HG03342 (cell line): ENCODE measurements at regions not wholly inside any gene's neighbourhood (a gene's known extent, or its start where the extent isn't known, plus 50 kb on each side); places are given as distances from the start of the nearest gene placed in this dataset.

Experiments used
- ATAC-seq: cut with Tn5 transposase; IDR thresholded peaks from one replicate; pipeline ENCODE4 v1.9.1; 2021; ENCODE audit warnings: mild to moderate bottlenecking, moderate library complexity; ENCODE audit not compliant: unreplicated experiment

DNA sequence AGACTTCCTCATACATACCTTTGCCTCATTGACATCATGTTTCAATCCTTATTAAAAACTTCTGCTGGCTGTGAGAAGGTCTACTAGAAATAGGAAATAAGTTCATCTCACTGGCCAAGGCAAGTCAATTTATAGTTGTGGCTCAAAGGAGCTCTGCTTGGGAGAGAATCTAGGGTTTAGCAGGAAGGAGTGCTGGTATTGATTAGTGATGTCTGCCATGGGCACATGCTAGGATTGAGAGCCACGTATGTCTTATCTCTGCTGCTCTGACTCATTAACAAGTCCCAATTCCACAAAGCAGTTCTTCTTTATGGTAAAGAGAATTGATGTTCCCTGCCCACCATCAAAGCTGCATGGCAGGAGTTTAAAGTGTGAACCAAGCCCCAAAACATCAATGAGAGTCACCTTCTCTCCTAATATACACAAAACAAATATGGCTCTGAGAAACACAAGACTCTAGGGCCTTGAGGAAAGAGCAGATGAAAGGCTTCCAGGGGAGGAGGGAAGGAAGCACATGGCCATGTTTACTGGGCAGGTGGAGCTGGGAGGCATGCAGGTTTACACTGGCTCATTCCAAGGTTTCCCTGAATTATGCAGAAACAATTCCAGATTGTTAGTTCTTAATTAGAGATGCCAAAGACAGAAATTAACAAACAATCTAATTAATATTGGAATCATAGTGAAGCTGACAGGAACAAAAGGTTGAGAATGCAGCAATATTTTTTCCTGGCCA is 931.9 kb upstream of the TMEM132C start:
- no peak for ATAC-seq

DNA sequence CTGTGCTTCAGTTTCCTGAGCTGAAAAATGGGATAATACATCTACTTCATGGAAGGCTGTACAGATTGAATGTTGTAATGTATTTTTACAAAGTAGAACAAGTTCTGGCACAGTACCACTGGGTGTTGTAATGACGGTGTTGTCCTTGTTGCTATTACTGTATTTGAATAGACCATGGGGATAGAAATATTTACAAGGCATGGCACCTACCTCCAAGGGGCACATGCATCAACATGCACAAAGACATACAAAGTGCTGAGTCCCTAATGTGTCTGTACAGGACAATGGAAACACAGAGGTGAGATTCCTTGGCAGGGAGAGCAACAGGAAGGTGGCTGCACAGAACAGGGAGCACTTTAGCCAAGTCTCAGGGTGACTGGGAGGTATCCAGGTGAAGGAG is 930.6 kb upstream of the TMEM132C start:
- no peak for ATAC-seq

DNA sequence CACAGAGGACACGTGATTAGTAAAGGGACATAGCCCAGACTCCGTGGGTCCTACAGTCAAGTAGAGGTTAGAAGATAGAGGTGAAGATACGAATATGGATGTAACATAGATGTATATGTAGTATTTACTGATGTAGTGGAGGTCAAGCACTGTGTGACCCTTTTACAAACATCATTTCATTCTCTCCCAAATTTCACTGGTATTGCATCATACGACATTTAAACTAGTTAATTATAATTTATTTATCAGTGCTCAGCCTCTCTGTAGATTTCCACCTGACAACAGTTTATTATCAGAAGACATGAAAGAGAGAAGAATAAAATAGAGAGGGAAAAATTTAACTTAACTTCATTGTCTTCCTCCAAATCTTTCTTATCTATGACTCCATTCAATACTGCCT is 927.9 kb upstream of the TMEM132C start:
- ATAC-seq = no peak

DNA sequence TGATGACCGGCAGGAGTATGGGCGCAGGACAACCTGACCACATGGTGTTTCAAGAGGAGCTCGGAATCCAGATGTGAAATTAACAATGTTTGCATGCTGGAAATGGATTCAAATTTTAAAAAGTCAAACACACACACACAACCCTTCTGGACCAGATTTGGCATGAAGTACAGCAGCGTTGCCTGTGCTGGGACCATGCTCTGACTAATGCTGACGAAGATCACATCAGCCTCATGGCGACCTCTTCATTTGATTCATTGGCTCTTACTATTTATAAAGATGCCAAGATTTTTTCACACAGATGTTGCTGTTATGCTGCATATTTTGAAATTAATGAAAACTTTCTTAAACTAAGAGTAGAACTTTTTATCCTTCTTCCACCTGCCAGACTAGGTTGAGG is 926.6 kb upstream of the TMEM132C start:
- no peak for ATAC-seq

DNA sequence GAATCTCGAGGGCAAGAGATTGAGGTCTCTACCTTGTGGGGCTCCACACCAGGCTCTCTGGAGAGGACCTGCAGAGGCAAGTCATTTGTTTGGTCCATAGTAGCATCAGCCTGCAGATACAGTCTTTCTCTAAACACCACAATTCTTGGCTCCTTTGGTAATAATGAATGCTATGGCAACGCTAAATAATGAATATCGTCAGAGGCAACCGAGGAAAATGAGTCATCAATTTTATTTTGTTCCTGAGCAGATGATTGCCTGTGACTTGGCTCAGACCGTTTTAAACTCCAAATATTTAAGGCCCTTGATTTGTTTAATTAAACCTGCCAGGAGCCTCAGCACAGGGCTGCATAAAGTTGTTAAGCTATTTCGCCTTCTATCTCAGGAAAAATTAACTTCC is 924.1 kb upstream of the TMEM132C start:
- ATAC-seq = no peak

DNA sequence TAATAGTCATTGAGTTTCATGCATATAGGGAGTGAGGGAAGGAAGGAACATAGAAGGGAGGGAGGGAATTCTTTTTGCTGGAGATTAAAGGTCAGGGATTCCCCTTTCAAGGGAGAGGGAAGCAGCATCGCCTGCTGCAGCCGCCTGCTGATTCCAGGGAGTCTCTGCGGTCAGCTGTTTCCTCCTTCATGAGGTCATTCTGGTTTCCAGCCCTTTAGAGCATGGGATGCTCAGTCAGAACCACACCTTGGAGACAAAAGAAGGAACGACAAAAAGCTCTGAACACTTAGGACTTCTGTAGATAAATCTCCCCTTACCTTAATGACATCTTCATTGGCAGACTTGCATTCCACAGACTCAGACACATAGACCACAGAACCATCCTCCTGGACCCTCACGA is 923.0 kb upstream of the TMEM132C start:
- ATAC-seq = no peak

DNA sequence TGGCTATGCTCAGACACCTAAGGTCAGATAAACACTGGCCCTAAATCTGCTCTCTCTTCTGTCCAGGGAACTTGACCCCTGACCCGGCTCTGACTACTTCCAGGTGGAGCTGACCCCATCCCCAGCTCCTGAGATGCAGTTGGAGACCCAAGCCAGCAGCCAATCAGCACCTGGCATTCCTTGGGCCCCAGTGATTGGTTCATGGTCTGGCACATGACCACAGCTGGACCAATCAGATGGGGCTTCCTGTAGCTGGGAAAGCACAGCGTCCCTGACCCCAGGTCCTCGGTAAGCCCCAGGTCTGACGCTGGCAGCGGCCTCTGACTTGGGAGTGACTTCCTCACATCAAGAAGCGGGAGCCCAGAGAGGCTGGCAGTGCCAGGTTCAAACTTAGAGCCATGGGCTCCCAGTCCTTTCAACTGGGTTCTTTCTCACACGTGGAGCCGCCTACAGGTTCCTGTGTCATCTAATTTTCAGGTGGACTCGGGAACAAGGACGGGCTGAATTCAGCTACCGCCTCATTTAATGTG is 915.4 kb upstream of the TMEM132C start:
- ATAC-seq = no peak

DNA sequence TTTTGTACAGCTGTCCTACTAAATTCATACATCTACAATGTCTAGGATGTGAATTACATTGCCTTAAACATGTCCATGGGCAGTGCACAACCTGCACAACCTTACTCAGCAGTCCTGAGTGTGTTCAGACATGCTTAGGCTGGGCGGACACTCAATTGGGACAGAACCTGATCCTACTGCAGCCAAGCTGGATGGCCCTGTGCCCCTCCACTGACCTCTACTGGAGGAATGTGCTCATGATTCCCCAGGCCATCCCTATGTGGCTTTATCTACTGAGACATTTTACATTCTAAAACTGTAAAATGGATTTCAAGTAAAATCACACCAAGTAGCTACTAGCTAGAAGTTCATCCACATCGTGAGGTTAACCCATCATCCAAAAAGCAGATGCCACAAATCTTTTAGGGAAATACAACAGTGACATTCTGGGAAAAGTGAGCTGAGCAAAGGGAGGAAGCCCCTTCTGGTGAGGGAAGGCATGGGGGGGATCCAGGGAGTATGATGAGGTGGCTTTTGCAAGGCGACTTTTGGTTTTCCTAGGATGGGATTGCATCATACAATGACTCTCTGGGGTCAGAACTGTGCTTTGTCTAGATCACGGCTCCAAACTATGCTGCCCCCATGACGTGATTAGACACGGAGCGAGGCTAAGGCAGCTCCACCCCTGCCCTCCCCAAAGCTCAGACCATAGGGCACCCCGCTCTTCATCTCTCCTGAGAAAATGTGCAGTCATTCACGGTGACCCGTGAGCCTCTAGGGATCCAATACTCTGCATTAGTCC is 911.7 kb upstream of the TMEM132C start:
- ATAC-seq = no peak

DNA sequence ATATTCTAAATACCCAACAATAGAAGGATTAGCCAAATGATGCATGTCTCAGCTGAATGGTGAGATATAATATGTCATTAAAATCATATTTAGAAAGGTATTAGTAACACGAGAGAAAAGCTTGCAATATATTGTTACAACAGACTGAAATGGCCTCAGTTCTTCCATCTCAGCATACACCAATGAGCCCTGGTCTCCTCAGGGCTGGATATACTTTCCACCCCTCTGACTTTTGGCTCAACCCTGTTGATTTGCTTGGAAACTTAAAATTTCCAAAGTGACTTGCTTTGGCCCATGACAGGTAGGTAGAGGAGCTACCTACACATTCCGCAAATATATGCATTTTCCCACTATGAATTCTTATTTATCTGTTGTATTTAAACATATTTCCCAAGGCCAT is 908.1 kb upstream of the TMEM132C start:
- ATAC-seq = no peak

DNA sequence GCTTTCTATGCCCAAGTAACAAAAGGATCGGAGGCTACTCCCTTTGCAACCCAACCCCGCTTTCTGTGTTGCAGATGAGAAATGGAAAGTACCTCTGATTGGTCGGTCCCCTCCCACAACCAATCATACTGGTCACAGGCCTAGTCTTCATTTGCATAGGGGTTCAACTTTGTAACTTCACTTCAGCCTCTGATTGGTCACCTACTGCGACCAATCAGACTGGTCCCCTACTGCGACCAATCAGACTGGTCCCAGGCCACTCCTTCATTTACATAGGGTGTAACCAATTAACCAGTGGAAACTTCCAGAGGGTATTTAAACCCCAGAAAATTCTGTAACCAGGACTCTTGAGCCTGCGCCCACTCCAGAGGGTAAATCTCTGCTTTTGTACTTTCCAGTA is 906.4 kb upstream of the TMEM132C start:
- no peak for ATAC-seq

DNA sequence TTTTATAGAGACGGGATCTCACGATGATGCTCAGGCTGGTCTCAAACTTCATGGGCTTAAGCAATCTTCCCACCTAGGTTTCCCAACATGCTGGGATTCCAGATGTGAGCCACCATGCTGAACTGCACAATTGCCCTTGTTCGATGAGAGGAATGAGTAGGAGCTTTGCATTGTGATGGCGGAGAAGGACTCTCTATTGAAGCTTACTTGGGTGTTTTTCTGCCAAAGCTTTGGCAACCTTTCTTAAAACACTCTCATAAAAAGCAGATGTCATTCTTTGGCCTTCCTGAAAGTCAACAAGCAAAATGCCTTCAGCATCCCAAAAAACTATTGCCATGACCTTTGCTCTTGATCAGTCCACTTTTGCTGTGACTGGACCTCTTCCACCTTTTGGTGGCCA is 904.8 kb upstream of the TMEM132C start:
- ATAC-seq = no peak

DNA sequence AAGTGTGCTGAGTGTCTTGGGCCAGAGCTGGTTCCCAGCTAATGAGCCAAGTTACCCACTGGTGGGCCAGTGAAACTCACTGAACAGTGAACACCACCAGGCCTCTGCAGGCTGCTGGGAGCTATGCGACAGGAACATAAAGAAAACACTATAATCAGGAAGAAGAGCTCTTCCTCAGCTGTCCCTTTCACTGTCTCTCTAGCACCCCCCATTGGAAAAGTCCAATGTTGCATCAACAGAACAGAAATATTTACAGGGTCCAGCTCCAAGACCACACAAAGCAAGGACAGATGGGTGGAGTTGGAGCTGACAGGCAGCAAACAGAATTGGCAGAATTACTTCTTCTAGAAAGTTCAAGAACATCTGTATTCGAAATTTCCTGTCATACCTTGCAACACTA is 903.6 kb upstream of the TMEM132C start:
- ATAC-seq = no peak

DNA sequence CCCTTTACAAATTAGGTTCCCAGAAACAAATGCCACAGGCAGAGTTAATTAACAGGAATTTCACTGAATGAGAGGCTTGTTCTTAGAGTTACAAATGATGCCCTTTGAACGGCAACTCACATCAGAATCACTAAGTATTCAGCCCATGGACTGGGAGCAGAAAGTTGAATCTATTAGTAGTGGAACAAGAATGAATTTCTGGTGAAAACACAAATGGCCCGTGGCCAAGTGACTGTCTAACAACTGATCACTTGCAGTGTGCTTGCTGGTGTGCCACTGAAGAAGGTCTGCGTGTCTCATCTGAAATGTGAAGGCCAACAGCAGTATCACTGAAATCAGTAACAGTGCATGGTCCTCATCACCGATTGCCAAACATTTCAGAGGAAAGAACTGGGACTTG is 893.4 kb upstream of the TMEM132C start:
- no peak for ATAC-seq

DNA sequence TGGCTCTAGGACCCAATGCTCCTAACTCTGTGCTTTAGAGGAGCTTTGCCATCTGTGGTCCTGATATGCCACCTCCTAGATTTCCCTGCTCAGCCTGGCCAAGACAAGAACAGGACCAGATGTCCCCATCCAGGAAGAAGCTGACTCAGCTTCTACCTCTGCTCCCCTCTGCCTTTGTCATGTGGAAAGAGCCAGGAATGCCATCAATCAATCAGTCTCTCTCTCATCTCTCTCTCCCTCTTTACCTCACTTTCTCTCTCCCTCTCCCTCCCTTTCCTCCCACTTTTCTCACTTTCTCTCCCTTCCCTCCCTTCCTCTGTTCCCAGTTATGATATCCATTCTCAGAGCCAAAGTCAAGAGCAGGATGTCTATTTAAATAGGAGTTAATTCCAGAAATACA is 892.5 kb upstream of the TMEM132C start:
- ATAC-seq = no peak

DNA sequence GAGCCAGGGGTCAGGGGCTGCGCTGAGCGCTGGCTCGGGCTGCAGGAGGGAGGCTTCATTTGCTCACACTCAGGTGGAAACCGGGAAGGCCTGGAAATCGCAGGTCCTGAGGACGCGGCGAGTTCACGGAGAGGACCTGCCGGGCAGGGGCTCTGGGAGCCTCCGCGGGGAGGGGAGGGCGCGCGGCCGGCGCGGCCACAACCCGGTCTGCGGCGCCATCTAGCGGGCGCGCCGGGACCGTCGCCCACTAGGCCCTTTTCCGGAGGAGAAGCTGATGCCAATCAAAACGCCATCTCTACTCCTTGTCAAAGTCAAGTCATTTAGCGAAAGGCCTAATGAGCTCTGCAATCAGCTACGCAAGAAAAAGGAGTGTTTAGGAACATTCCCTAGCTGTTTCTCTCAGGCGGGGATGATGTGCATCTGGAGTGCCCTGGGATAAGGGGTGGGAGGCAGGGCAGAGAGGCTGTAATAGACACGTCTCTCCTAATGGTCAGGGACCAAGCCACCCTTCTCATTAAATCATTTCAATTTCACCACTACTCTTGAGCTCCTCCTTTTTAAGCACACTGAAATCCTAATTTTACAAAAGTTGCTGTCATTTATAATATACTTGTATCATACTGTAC is 885.8 kb upstream of the TMEM132C start:
- peak; percentile 82 for ATAC-seq

DNA sequence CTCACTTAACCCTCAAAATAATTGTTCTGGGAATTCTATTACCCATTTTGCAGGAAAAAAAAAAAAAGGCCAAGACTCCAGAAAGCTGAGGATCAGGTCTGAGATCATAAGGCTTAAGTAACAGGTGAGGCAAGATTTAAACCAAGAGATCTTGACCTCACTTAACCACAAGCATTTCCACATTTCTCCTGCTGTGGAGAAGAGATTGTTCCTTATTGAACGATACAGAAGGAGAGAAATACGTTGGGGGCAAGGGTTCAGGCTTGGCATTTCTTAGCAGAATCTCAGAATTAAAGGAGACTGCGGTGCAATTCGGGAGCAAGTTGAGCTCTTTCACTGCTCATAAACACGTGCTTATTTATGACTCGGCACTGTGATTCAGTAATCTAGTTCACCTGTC is 885.3 kb upstream of the TMEM132C start:
- ATAC-seq = no peak

DNA sequence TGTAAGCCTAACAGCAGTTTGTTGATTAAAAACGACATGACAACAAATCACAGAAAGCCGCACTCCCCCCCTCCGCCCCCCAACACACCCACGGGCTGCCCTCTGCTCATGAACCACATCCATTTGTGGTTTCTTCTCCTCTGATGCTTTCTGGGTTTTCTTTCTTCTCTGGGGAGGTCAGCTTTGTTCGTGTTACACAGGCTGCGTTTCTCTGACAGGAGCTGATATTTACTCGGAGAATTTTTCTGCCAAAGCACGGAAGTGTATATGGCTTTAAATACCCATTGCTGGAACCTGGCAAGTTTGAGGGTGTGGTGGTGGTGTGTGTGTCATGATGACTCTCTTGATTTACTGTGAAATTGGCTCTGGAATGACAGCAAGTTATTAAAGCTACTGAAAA is 883.7 kb upstream of the TMEM132C start:
- no peak for ATAC-seq

DNA sequence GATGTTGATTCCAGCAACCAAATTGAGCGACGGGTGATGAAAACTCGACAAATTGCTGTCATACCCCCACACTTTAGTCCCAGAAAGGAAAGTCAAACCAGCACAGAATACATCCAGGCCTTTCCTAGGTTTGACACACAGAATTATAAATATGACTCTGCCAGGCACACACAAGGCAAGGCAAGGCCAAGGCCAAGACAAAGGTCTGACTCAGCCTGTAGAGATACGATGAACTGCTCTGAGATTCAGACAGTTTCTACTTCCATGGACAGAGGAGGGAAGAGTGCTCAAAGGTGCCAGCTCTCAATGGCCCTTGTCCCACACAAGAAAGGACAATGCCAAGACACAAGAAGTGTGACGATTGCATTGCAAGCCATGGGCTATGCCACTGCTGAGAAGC is 880.2 kb upstream of the TMEM132C start:
- no peak for ATAC-seq

DNA sequence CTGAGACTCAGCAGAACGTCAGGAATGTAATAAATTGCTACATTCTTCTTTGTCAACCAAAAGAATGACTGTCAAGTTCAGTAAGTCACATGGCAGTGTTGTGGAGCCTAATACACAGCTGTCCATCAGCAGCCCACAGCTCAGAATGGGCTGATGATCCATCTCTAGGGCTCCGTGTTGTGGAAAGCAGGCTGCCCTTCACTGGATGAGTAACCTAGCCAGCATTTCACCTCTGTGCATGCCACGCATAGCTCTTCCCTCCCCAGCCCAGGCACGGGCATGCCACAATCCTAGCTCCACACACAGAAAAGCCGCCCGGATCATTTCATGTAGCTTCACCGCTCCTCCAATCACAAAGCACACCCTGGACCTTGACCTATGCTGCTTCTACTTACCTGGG is 878.0 kb upstream of the TMEM132C start:
- ATAC-seq = no peak

DNA sequence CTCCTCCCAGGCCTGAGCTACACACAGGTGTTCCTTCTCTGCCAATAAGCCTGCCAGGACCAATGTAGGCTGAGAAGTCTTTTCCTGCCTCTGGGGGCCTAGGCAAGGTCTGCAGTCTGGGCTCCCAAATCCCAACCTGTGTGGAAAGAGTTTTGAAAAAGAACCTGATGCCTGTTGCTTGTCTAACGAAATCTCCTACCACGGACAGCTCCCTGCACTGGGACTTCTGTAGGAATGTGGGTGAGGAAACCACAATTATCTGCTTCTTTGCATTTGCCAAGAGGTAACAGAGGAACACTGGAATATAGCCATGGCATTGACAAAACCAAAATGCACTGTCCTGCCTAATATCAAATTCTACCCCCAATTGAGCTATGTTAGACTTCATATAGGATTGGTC is 877.0 kb upstream of the TMEM132C start:
- no peak for ATAC-seq

DNA sequence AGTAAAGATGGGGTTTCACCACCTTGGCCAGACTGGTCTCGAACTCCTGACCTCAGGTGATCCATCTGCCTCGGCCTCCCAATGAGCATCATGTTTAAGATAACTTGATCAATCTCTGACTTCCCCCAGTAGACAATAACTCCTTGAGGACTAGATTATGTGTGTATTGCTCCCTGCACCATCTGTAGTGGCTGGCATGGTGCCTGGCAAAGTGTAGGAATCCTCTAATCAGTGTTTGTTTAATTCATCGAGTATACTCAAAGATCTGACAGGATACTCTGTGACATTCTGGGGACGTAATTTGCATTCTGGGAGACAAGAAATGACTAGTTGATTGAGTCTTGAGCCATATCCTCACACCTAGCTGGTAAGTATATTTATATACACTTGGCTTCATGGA is 873.5 kb upstream of the TMEM132C start:
- no peak for ATAC-seq

DNA sequence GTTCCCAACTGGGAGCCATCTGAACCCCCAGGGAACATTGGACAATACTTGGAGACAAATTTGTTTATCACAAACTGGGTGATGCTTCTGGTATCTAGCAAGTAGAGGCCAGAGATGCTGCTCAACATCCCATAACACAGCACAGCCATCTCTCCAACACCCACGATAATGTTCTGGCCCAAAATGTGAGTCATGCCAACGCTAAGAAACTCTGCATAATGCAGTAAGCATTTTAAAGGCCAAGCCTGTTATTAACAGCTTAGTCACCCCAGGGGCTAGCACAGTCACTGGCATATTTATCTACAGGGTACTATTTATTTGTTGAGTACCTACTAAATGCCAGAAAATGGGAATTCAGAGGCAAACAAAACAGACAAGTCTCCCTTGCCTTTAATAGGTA is 873.1 kb upstream of the TMEM132C start:
- no peak for ATAC-seq
